Coronary artery (tissue), 2 donors: ENCODE measurements at regions not wholly inside any gene's neighbourhood (a gene's known extent, or its start where the extent isn't known, plus 50 kb on each side); places are given as distances from the start of the nearest gene placed in this dataset.

Experiments
- DNase-seq: peaks from one replicate; pipeline ENCODE4 v3.0.0-alpha.2; 2017; ENCODE audit warnings: low spot score
- H3K27ac ChIP-seq, 2 donors: fragments of 200-600 bp; sonication (generic); one replicate each; pipeline ENCODE4 v1.5.1; 2016 to 2019
- H3K4me3 ChIP-seq: fragments of 200-600 bp; sonication (generic); 2 replicates; pipeline ENCODE4 v1.5.1; 2016; ENCODE audit warnings: mild to moderate bottlenecking, moderate library complexity
- TF ChIP-seq, protein P1 (sequence below): fragments of 200-600 bp; sonication (generic); IDR thresholded peaks from one replicate; pipeline ENCODE4 v1.5.1; 2019; ENCODE audit warnings: antibody characterized with exemption

DNA sequence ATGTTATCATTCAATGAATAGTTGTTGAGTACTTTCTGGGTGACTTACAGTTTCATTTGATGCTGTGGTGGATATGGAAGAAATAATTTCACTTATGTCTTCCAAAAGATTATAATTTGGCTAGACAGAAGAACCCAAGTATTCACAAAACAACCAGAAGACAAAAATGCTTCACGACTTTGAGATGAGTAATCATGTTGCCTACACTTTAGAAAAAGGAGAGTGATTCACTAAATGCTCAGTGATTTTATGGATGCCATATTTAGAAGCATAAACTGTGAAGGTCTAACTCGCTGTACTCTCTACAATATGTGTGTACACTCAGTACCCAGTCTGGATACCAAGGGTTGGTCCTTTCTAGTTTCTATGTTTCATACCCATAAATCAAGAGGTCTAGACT is 101.3 kb upstream of the E2F7 start:
- no peak overlapping the region for H3K27ac ChIP-seq
- no peak for DNase-seq
- H3K4me3 ChIP-seq = no peak overlapping the region
- TF ChIP-seq, protein P1, sequence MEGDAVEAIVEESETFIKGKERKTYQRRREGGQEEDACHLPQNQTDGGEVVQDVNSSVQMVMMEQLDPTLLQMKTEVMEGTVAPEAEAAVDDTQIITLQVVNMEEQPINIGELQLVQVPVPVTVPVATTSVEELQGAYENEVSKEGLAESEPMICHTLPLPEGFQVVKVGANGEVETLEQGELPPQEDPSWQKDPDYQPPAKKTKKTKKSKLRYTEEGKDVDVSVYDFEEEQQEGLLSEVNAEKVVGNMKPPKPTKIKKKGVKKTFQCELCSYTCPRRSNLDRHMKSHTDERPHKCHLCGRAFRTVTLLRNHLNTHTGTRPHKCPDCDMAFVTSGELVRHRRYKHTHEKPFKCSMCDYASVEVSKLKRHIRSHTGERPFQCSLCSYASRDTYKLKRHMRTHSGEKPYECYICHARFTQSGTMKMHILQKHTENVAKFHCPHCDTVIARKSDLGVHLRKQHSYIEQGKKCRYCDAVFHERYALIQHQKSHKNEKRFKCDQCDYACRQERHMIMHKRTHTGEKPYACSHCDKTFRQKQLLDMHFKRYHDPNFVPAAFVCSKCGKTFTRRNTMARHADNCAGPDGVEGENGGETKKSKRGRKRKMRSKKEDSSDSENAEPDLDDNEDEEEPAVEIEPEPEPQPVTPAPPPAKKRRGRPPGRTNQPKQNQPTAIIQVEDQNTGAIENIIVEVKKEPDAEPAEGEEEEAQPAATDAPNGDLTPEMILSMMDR = no peak

DNA sequence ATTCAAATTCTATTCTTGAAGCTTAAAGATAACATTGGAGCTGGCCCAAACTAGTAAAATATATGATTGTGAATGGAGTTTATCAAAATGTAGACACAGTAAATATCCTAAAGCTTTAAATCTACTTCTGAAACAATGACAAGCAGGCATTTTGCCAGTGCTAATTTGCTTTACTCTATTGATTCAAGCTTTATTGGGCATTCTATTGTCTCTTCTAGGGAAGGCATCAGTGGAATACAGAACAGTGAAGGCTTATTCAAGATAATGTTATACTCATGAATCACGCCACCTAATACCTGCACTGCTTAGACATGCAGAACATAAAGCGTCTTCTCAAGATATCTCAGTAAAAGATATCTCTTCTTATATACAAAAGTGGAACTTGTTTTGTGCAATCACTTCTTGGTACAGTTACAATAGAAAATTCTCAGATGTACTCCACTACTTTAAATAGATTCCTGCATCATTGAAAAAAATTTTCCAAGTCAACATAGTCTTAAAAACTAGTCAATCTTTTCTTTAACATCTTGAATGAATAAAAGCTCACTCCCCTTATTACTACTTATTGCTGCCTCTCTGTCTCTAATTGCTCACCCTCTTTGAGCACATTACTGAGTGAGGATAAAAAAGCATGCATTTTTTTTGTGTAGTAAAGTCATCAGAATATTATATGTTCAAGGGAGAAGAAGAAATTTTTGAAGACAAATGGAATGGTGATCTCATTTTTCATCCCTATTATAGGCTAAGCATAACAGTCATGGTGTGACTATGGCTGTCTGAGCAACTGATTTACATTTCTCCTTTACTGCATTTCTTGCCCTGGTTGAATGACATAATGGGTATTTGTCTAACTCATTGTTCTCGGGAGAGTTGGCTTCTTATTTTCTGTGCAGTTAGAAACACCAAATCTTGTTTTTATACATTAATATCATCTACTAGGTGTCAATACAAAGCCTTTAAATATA is 98.0 kb upstream of the E2F7 start:
- no peak overlapping the region for H3K4me3 ChIP-seq
- TF ChIP-seq, protein P1 = no peak
- no peak overlapping the region for H3K27ac ChIP-seq
- DNase-seq = no peak

DNA sequence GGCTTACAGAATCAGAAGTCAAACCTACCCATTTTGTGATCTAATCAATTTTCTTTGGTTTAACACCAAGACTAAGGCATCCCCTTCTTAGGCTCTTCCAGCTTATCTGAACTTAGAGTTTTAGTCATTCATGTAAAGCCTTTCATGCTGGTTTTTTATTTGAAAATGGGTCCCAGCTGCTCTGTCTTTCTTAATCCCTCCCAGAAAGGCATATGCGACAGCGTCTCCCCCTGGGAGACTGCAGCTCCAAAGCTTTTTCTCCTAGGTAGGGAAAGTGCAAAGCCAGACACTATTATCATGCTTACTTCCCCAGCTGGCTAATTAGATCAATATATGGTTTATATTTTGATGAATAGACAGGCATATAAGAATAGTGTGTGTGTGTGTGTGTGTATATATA is 96.6 kb upstream of the E2F7 start:
- Histone ChIP-seq H3K4me3 (no peak overlapping the region), H3K27ac (no peak overlapping the region)
- TF ChIP-seq, protein P1 = no peak
- no peak for DNase-seq

DNA sequence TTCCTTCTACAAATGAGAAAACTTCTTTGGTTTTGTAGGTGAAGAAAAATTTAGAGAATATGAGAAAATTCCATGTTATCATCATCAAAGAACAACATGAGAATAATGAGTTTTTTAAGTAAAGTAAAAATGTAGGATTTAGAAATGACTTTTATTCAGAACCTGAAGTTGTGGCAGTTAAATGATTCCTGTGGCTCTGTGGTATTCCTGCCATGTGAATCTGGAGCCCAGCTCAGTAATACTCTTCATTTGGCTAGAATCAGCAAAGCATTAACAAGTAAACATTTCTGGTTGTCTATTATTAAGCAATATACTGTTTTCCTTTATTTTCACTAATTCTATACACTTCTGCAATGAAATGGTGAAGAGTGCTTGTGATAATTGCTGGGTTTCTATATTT is 95.6 kb upstream of the E2F7 start:
- no peak for DNase-seq
- no peak overlapping the region for H3K27ac ChIP-seq
- TF ChIP-seq, protein P1 = no peak
- no peak overlapping the region for H3K4me3 ChIP-seq

DNA sequence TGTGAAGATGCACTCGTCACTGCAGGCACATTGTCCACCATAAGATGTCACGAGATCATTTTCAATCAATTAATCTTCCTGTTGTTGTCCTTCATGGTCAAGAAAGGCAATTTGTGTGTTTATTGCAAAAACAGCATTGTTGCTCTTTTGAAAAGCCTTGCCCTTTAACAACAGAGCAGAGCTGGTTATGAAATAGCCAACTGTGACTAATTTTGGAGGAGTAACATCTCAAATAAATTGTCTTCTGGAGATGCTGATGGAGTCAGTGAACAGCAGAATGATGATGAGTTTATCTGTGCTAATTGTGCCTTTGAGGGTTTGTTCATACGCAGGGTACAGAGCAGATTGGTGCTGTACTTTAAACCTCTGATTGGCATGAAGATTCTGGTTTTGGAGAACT is 88.3 kb upstream of the E2F7 start:
- TF ChIP-seq, protein P1 = no peak
- DNase-seq = no peak
- Histone ChIP-seq H3K27ac (no peak overlapping the region), H3K4me3 (no peak overlapping the region)

DNA sequence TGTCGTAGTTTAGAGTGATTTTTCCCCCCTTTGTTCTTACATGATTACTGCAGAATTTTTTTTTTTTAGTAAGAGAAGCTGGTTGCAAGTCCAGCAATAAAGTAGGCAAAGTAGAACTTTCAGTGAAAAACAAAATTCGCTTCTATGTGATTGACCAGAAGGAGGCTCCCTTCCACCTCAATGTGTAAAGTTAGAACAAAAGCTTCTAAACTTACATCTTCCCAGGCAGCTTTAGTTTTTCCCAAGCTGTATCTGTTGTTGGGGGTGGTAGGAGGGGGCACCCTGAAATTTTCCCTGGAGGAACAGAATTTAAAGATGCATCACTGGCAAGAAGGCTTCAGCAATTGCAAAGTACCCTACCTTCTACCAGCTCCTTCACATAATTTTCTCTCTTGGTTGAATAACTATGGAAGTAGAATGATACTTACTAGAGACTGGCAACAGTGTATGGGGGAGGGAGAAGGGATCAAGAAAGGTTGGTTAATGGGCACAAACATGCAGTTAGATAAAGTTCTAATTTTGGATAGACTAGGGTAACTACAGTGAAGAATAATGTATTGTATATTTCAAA is 87.3 kb upstream of the E2F7 start:
- no peak for DNase-seq
- Histone ChIP-seq H3K27ac (no peak overlapping the region), H3K4me3 (no peak overlapping the region)
- TF ChIP-seq, protein P1 = no peak

DNA sequence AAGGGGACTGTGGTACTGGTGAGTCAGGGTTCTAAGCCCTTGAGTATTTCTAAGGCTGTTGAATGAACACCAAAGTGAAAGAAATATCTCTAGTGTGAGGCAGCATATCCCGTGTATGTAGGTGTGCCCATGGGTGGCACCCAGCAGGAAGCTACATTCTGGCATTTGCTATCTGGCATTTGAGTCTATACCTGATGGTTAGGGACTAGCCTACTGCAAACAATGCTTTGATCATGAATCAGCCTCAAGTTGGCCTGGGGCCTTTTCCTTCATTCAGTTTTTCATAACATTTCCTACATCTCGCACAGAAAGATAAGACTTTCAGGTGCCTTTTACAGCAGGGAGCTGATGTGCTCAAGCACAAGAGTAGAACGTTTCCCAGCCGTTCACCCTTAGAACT is 85.7 kb upstream of the E2F7 start:
- no peak overlapping the region for H3K27ac ChIP-seq
- no peak for DNase-seq
- no peak overlapping the region for H3K4me3 ChIP-seq
- TF ChIP-seq, protein P1 = no peak
